ENCODE measurements at regions not wholly inside any gene's neighbourhood (a gene's known extent, or its start where the extent isn't known, plus 50 kb on each side); places are given as distances from the start of the nearest gene placed in this dataset.

- Histone ChIP-seq H2AFZ (ENCODE audit: low read length) (no peak overlapping the region), H4K8ac (replicated peaks; ENCODE audit: insufficient read length, low read depth, low read length) (no peak overlapping the region), H4K5ac (ENCODE audit: insufficient read length, low read depth, low read length) (no peak overlapping the region), H3K4ac (ENCODE audit: low read depth, low read length) (no peak overlapping the region), H3K9ac (ENCODE audit: extremely low read depth, insufficient read length, low read length) (no peak overlapping the region), H2BK5ac (ENCODE audit: insufficient read length, low read length) (no peak overlapping the region), H3K79me2 (ENCODE audit: insufficient read depth, low read length) (no peaks in the 10 kb centered on the region), H4K20me1 (ENCODE audit: control insufficient read depth, insufficient read depth, insufficient read length) (no peaks in the 10 kb centered on the region), H3K9me3 (ENCODE audit: control insufficient read depth, low read depth, low read length) (no peaks in the 10 kb centered on the region), H2AK5ac (ENCODE audit: insufficient read length, low read length) (no peak overlapping the region), H3K27ac (ENCODE audit: insufficient read length, low read depth, low read length) (no peak overlapping the region), H2BK15ac (ENCODE audit: low read depth, low read length) (no peak overlapping the region), H3K79me1 (ENCODE audit: insufficient read depth, low read depth, low read length, poor library complexity, severe bottlenecking) (no peaks in the 10 kb centered on the region), H3K4me1 (ENCODE audit: insufficient read depth, low read length) (no peaks in the 10 kb centered on the region), H4K91ac (ENCODE audit: insufficient read length, low read depth, low read length) (no peak overlapping the region), H3K18ac (ENCODE audit: insufficient read length, low read depth, low read length) (no peak overlapping the region), H2BK12ac (ENCODE audit: insufficient read length, low read depth, low read length) (no peak overlapping the region), H2BK120ac (ENCODE audit: low read depth, low read length, poor library complexity, severe bottlenecking) (no peak overlapping the region), H3K23me2 (ENCODE audit: insufficient read length, low read depth, low read length, poor library complexity, severe bottlenecking) (no peaks in the 10 kb centered on the region), H3K14ac (ENCODE audit: insufficient read depth, low read length) (no peak overlapping the region), H2BK20ac (ENCODE audit: low read depth, low read length, poor library complexity, severe bottlenecking) (no peak overlapping the region), H3K27me3 (ENCODE audit: insufficient read depth, low read length) (no peaks in the 10 kb centered on the region), H3K4me2 (ENCODE audit: insufficient read depth, insufficient read length, low read length) (no peak overlapping the region), H3T11ph (ENCODE audit: low read length) (no peak overlapping the region), H3K23ac (ENCODE audit: insufficient read length, low read depth, low read length) (no peak overlapping the region), H3K56ac (ENCODE audit: insufficient read length, low read depth, low read length) (no peak overlapping the region)
- peaks cover 5% of the 10 kb centered on the region in 2 experiments; a peak in 3 of 4 replicates for H3K4me1 Mint-ChIP-seq
- no peak overlapping the region for H3K4me3 Mint-ChIP-seq
- TF ChIP-seq CTCF (conservative IDR thresholded peaks at IDR 0.05), result no peak
- no peak for DNase-seq
- H3K27ac Mint-ChIP-seq, result no peak overlapping the region
- no CpG with 5 or more reads among the region's 2 CpGs for WGBS (ENCODE audit: extremely low coverage, insufficient read length, low lambda C conversion rate)
- peaks cover 3 to 7% of the 10 kb centered on the region in 2 experiments for H3K9me3 Mint-ChIP-seq
- no peaks in the 10 kb centered on the region for H3K36me3 Mint-ChIP-seq (ENCODE audit: insufficient read depth in 1 of 3, low read depth in 3 of 3)
- H3K27me3 Mint-ChIP-seq (ENCODE audit: low read depth), result no peaks in the 10 kb centered on the region
Observed at GRCh38 chr10:62589689-62590088, 214.8 kb upstream of the ADO start.

All from H9 (cell line).